ENCODE measurements at regions not wholly inside any gene's neighbourhood (a gene's known extent, or its start where the extent isn't known, plus 50 kb on each side); places are given as distances from the start of the nearest gene placed in this dataset.

DNA sequence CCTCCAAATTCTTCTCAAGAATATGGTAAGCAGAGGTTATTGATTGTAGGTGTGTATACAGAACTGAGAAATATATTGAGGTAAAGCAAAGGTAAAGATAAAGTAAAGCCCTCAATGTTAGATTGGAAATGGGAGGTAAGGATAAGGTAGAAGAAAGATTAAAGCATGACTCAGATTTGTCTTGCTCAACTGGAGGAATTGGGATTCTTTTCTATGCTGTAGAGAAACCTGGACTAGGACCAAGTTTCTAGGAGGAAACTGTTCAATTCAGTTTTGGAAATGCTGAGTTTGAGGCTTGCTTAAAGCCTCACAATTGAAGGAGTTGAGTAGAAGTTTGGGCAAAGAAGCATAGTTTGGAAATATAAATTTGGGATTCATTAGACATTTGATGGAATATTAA is 634.0 kb upstream of the PTCHD4 start:
- no peaks in the 10 kb centered on the region for H3K79me2 ChIP-seq (ENCODE audit: insufficient read depth, low read length)
- FAIRE-seq = no peak
- H3K9me3 ChIP-seq (ENCODE audit: low read length) = no peaks in the 10 kb centered on the region
- no peak for DNase-seq (ENCODE audit: low spot score)
- ChIA-PET CTCF (ENCODE audit: low intra/inter-chr PET ratio, low total read pairs) (no interaction called here), POLR2A (no interaction called here)
- no peak overlapping the region for H3K4me2 ChIP-seq (ENCODE audit: low read depth, low read length)
- H3K4me1 ChIP-seq (ENCODE audit: insufficient read depth, low read length) = no peaks in the 10 kb centered on the region
- H4K20me1 ChIP-seq (ENCODE audit: insufficient read depth, low read length) = no peaks in the 10 kb centered on the region
- no peaks in the 10 kb centered on the region for H3K36me3 ChIP-seq (replicated peaks in 1 of 2; ENCODE audit: control insufficient read depth in 1 of 2, insufficient read depth in 2 of 2, low read length in 2 of 2)
- H3K4me3 ChIP-seq (replicated peaks in 1 of 3; ENCODE audit: insufficient read depth in 1 of 3, low read depth in 2 of 3, low read length in 3 of 3) = no peak overlapping the region
- H3K27ac ChIP-seq (ENCODE audit: extremely low read length, insufficient read depth, low read length) = no peak overlapping the region
- H2AFZ ChIP-seq (ENCODE audit: low read length) = no peak overlapping the region
- in situ Hi-C loops (cut with HindIII; ENCODE audit: extremely low pct_ligation_motif_present, low pct_unique_long_range_greater_than_20kb) (no loop called here), intact Hi-C loops (cut with micrococcal nuclease; ENCODE audit: unreplicated experiment) (no loop called here)
- no peak for ATAC-seq
- no peak overlapping the region for H3K9ac ChIP-seq (ENCODE audit: insufficient read depth, low read depth, low read length)
- no peaks in the 10 kb centered on the region; a peak in 1 of 5 replicates for H3K27me3 ChIP-seq (ENCODE audit: control insufficient read depth in 1 of 2, insufficient read depth in 2 of 2, low read length in 2 of 2)
- BruUV-seq (replicated peaks) = no TSS peak
- TF ChIP-seq ZC3H13 (CRISPR knock-in tag; IDR thresholded peaks at IDR 0.05) = no peak
- TF ChIP-seq NR2F6 (IDR thresholded peaks at IDR 0.05) = no peak
- no peak for TF ChIP-seq NR2F6 (CRISPR knock-in tag; IDR thresholded peaks at IDR 0.05)

DNA sequence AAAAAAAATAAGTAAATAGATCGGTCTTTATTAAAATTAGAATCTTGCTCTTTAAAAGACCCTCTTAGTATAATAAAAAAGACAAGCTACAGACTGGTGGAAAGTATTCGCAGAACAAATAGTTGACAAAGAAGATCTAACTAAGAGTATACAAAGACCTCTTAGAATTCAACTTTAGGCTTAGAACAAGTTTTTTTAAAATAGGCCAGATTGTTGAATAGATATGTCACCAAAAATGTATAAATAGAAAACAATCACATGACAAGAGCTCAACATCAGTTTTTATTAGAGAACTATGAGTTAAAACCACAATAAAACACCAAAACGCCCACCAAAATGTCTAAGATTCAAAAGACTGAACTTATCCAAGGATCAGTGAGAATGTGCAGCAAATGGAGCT is 632.7 kb upstream of the PTCHD4 start:
- Histone ChIP-seq H2AFZ (ENCODE audit: low read length) (no peak overlapping the region), H3K4me1 (ENCODE audit: insufficient read depth, low read length) (no peaks in the 10 kb centered on the region), H4K20me1 (ENCODE audit: insufficient read depth, low read length) (no peaks in the 10 kb centered on the region), H3K27ac (ENCODE audit: extremely low read length, insufficient read depth, low read length) (no peak overlapping the region), H3K9me3 (ENCODE audit: low read length) (no peaks in the 10 kb centered on the region), H3K4me3 (replicated peaks in 1 of 3; ENCODE audit: insufficient read depth in 1 of 3, low read depth in 2 of 3, low read length in 3 of 3) (no peak overlapping the region), H3K27me3 (ENCODE audit: control insufficient read depth in 1 of 2, insufficient read depth in 2 of 2, low read length in 2 of 2) (no peaks in the 10 kb centered on the region; a peak in 1 of 5 replicates), H3K79me2 (ENCODE audit: insufficient read depth, low read length) (no peaks in the 10 kb centered on the region), H3K4me2 (ENCODE audit: low read depth, low read length) (no peak overlapping the region), H3K36me3 (replicated peaks in 1 of 2; ENCODE audit: control insufficient read depth in 1 of 2, insufficient read depth in 2 of 2, low read length in 2 of 2) (no peaks in the 10 kb centered on the region), H3K9ac (ENCODE audit: insufficient read depth, low read depth, low read length) (no peak overlapping the region)
- no peak for TF ChIP-seq NFE2 (CRISPR knock-in tag; IDR thresholded peaks at IDR 0.05)
- no peak for TF ChIP-seq DPF2 (CRISPR knock-in tag; IDR thresholded peaks at IDR 0.05; ENCODE audit: borderline replicate concordance, low read depth)
- TF ChIP-seq SRF (IDR thresholded peaks at IDR 0.05; ENCODE audit: low read depth, low read length) = no peak
- no peak for TF ChIP-seq STAG1 (CRISPR knock-in tag; IDR thresholded peaks at IDR 0.05)
- no peak for TF ChIP-seq ZNF431 (CRISPR knock-in tag; IDR thresholded peaks at IDR 0.05; ENCODE audit: borderline replicate concordance, low read depth)
- TF ChIP-seq ZNF224 (CRISPR knock-in tag; IDR thresholded peaks at IDR 0.05) = no peak
- TF ChIP-seq ZNF253 (CRISPR knock-in tag; IDR thresholded peaks at IDR 0.05; ENCODE audit: borderline replicate concordance) = no peak
- TF ChIP-seq ISL2 (CRISPR knock-in tag; IDR thresholded peaks at IDR 0.05) = no peak
- TF ChIP-seq TOPORS (CRISPR knock-in tag; IDR thresholded peaks at IDR 0.05) = no peak
- TF ChIP-seq ZFP36L2 (CRISPR knock-in tag; IDR thresholded peaks at IDR 0.05) = no peak
- TF ChIP-seq ERF (CRISPR knock-in tag; IDR thresholded peaks at IDR 0.05) = no peak
- no peak for TF ChIP-seq ZNF282 (IDR thresholded peaks at IDR 0.05; ENCODE audit: partially characterized antibody)
- TF ChIP-seq, protein P1, sequence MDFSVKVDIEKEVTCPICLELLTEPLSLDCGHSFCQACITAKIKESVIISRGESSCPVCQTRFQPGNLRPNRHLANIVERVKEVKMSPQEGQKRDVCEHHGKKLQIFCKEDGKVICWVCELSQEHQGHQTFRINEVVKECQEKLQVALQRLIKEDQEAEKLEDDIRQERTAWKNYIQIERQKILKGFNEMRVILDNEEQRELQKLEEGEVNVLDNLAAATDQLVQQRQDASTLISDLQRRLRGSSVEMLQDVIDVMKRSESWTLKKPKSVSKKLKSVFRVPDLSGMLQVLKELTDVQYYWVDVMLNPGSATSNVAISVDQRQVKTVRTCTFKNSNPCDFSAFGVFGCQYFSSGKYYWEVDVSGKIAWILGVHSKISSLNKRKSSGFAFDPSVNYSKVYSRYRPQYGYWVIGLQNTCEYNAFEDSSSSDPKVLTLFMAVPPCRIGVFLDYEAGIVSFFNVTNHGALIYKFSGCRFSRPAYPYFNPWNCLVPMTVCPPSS (IDR thresholded peaks at IDR 0.05) = no peak
- no peak for TF ChIP-seq ZNF331 (CRISPR knock-in tag; IDR thresholded peaks at IDR 0.05)
- TF ChIP-seq, protein P2, sequence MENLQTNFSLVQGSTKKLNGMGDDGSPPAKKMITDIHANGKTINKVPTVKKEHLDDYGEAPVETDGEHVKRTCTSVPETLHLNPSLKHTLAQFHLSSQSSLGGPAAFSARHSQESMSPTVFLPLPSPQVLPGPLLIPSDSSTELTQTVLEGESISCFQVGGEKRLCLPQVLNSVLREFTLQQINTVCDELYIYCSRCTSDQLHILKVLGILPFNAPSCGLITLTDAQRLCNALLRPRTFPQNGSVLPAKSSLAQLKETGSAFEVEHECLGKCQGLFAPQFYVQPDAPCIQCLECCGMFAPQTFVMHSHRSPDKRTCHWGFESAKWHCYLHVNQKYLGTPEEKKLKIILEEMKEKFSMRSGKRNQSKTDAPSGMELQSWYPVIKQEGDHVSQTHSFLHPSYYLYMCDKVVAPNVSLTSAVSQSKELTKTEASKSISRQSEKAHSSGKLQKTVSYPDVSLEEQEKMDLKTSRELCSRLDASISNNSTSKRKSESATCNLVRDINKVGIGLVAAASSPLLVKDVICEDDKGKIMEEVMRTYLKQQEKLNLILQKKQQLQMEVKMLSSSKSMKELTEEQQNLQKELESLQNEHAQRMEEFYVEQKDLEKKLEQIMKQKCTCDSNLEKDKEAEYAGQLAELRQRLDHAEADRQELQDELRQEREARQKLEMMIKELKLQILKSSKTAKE (CRISPR knock-in tag; IDR thresholded peaks at IDR 0.05; ENCODE audit: borderline replicate concordance) = no peak
- POLR2A ChIA-PET = no interaction called here
- in situ Hi-C loops (cut with HindIII; ENCODE audit: extremely low pct_ligation_motif_present, low pct_unique_long_range_greater_than_20kb) (no loop called here), intact Hi-C loops (cut with micrococcal nuclease; ENCODE audit: unreplicated experiment) (no loop called here)
- ATAC-seq (no peak), DNase-seq (ENCODE audit: low spot score) (no peak), FAIRE-seq (no peak)
- CTCF ChIA-PET (ENCODE audit: low intra/inter-chr PET ratio, low total read pairs) = no interaction called here
- WGBS (ENCODE audit: low lambda C conversion rate) = 3% methylated on average over 3 of the region's 3 CpGs
- BruUV-seq (replicated peaks) = no TSS peak
